HepG2 (cell line): ENCODE measurements at regions not wholly inside any gene's neighbourhood (a gene's known extent, or its start where the extent isn't known, plus 50 kb on each side); places are given as distances from the start of the nearest gene placed in this dataset.
A peak's percentile ranks its signal among the peaks of the same experiment; 100 is the strongest.
"Not testable (repeated sequence)": the region's sequence is repeated elsewhere in the genome, so short reads cannot be mapped to it uniquely, and the experiment has no call there.

ENCODE experiments used
- ATAC-seq: fragments of 200-7000 bp; cut with Tn5 transposase; 3 replicates; pipeline ENCODE4 v1.9.1; 2020; ENCODE audit warnings: mild to moderate bottlenecking, moderate library complexity
- BruUV-seq: library from RNA; stranded (reverse); fragments of 400-500 nt; replicated peaks from 2 replicates; lab custom pipeline; 2021; lab: Mats Ljungman, UMichigan
- CTCF ChIA-PET: fragments of 300-600 bp; formaldehyde crosslinking; extraction: SDS; loops from one replicate; lab custom pipeline; 2021; ENCODE audit warnings: low total read pairs, inconsistent platforms, low intra/inter-chr PET ratio; lab: Yijun Ruan, JAX
- POLR2A ChIA-PET: fragments of 350-600 bp; sonication (Branson Sonifier 250); formaldehyde crosslinking; loops from one replicate; lab custom pipeline; 2020; ENCODE audit warnings: antibody characterized with exemption, inconsistent platforms; lab: Yijun Ruan, JAX
- DNase-seq: peaks from one replicate; pipeline ENCODE4 v3.0.0-alpha.2; 2015; ENCODE audit warnings: low spot score
- FAIRE-seq: peaks from 3 replicates; lab custom pipeline; 2011; peaks lifted over from hg19 to GRCh38; lab: Jason Lieb, UNC
- H2AFZ ChIP-seq: one replicate; pipeline ENCODE4 v1.6.1; 2011; ENCODE audit warnings: low read length, inconsistent platforms
- H3K27ac ChIP-seq: fragments of 300-600 bp; 3 replicates; pipeline ENCODE4 v1.8.0; 2011; ENCODE audit warnings: mixed run types, mild to moderate bottlenecking, mixed read lengths, low read length, inconsistent platforms; ENCODE audit not compliant: insufficient read depth; ENCODE audit errors: extremely low read length
- H3K27me3 ChIP-seq, 2 experiments: fragments of 200-600 bp in 1 of 2; 2 replicates in 1 of 2; 3 replicates in 1 of 2; pipeline versions ENCODE4 v1.6.0 to v1.8.0; 2011; ENCODE audit warnings: low read length in 2 of 2, mild to moderate bottlenecking in 2 of 2, moderate library complexity in 2 of 2, inconsistent platforms in 1 of 2; ENCODE audit not compliant: insufficient read depth in 2 of 2, control insufficient read depth in 1 of 2
- H3K36me3 ChIP-seq, 2 experiments: fragments of 200-600 bp in 1 of 2; replicated peaks in 1 of 2; 2 replicates in 1 of 2; 3 replicates in 1 of 2; pipeline versions ENCODE4 v1.5.1 to v1.8.0; 2011; ENCODE audit warnings: low read length in 2 of 2, inconsistent platforms in 1 of 2; ENCODE audit not compliant: insufficient read depth in 2 of 2, control insufficient read depth in 1 of 2
- H3K4me1 ChIP-seq: 2 replicates; pipeline ENCODE4 v1.5.1; 2012; ENCODE audit warnings: low read length, inconsistent platforms; ENCODE audit not compliant: insufficient read depth
- H3K4me2 ChIP-seq: 2 replicates; pipeline ENCODE4 v1.6.0; 2011; ENCODE audit warnings: low read depth, low read length, inconsistent platforms
- H3K4me3 ChIP-seq, 3 experiments: fragments of 200-600 bp in 1 of 3; sonication (generic), shearing (Covaris generic) in 1 of 3; replicated peaks in 1 of 3; 2 replicates each; pipeline ENCODE4 v1.5.1; 2011 to 2016; ENCODE audit warnings: low read length in 3 of 3, inconsistent platforms in 2 of 3, low read depth in 2 of 3, mild to moderate bottlenecking in 2 of 3, control low read depth in 1 of 3, mixed read lengths in 1 of 3; ENCODE audit not compliant: insufficient read depth in 1 of 3
- H3K79me2 ChIP-seq: one replicate; pipeline ENCODE4 v1.6.1; 2011; ENCODE audit warnings: low read length, inconsistent platforms; ENCODE audit not compliant: insufficient read depth
- H3K9ac ChIP-seq: 2 replicates; pipeline ENCODE4 v1.6.0; 2011; ENCODE audit warnings: mild to moderate bottlenecking, low read depth, low read length, inconsistent platforms; ENCODE audit not compliant: insufficient read depth
- H3K9me3 ChIP-seq: 2 replicates; pipeline ENCODE4 v1.5.1; 2012; ENCODE audit warnings: mild to moderate bottlenecking, low read length
- H4K20me1 ChIP-seq: 2 replicates; pipeline ENCODE4 v1.6.0; 2011; ENCODE audit warnings: inconsistent platforms, mild to moderate bottlenecking, low read length, moderate library complexity; ENCODE audit not compliant: insufficient read depth
- CTCF ChIP-seq: sonication (generic); formaldehyde crosslinking; IDR thresholded peaks from 2 replicates; pipeline ENCODE4 v1.5.0; 2020; ENCODE audit warnings: mild to moderate bottlenecking, missing genetic modification reagents, moderate library complexity
- RAD21 ChIP-seq: fragments of 450-650 bp; formaldehyde crosslinking; IDR thresholded peaks from 2 replicates; pipeline ENCODE4 v1.5.0; 2020; ENCODE audit warnings: mild to moderate bottlenecking
- SMC3 ChIP-seq: IDR thresholded peaks from 2 replicates; pipeline ENCODE4 v1.6.1; 2011; ENCODE audit warnings: low read length, improper control_type of control experiment
- STAG1 ChIP-seq: sonication (generic); formaldehyde crosslinking; IDR thresholded peaks from 2 replicates; pipeline ENCODE4 v1.4.0; 2020; ENCODE audit warnings: missing genetic modification reagents
- WGBS: methylation state at CpG from one replicate; pipeline ENCODE4 v1.1.6; 2017; ENCODE audit warnings: low lambda C conversion rate; 5-methylcytosine and 5-hydroxymethylcytosine counted together
- in situ Hi-C: cut with HindIII; loops from 2 replicates; pipeline ENCODE4 v1.10.0; 2017; ENCODE audit warnings: low pct_unique_long_range_greater_than_20kb; ENCODE audit not compliant: extremely low pct_ligation_motif_present
- intact Hi-C: fragments of 100-400 bp; cut with micrococcal nuclease; formaldehyde crosslinking; loops from one replicate; pipeline ENCODE4 v1.10.0; 2022; ENCODE audit not compliant: unreplicated experiment

- FAIRE-seq, H3K9me3 ChIP-seq, H3K27me3 ChIP-seq, DNase-seq, in situ Hi-C loops, H3K4me2 ChIP-seq, H3K27ac ChIP-seq, intact Hi-C loops, H3K36me3 ChIP-seq, BruUV-seq, H3K9ac ChIP-seq, ATAC-seq, H4K20me1 ChIP-seq, H3K79me2 ChIP-seq, H2AFZ ChIP-seq, POLR2A ChIA-PET, CTCF ChIA-PET, H3K4me3 ChIP-seq, H3K4me1 ChIP-seq: not testable (repeated sequence)
- 73% methylated on average over 4 of the region's 6 CpGs for WGBS
- TF ChIP-seq SMC3 (peak; percentile 5; the same call in 1 of the 2 replicates), RAD21 (CRISPR knock-in tag) (0 out of 2 replicates have a peak, but pooled peaks have one; percentile 16), STAG1 (CRISPR knock-in tag) (peak; percentile 70), CTCF (CRISPR knock-in tag) (peak; percentile 16; the same call in 1 of the 2 replicates)
Measured at GRCh38 chr11:67859513-67860161, 144.3 kb downstream of the UNC93B1 start.

GRCh38 chr11:67850747-67851146 lies 153.2 kb downstream of the UNC93B1 start:
- H4K20me1 ChIP-seq, DNase-seq, BruUV-seq, in situ Hi-C loops, H3K4me1 ChIP-seq, CTCF ChIA-PET, H3K4me3 ChIP-seq, H3K9me3 ChIP-seq, H2AFZ ChIP-seq, intact Hi-C loops, POLR2A ChIA-PET, FAIRE-seq, H3K9ac ChIP-seq, ATAC-seq, H3K4me2 ChIP-seq, H3K27ac ChIP-seq, H3K79me2 ChIP-seq, H3K36me3 ChIP-seq: not testable (repeated sequence)
- peaks cover 0 to 11% of the 10 kb centered on the region in 2 experiments; a peak in 2 of 5 replicates for H3K27me3 ChIP-seq
- WGBS: 19% methylated on average over 7 of the region's 7 CpGs

GRCh38 chr11:67849766-67850165 lies 154.1 kb downstream of the UNC93B1 start:
- H3K4me3 ChIP-seq: not testable (repeated sequence)

More at GRCh38 chr11:67849766-67850165, 154.1 kb downstream of the UNC93B1 start:
- BruUV-seq, H3K79me2 ChIP-seq, CTCF ChIA-PET, H3K9ac ChIP-seq, POLR2A ChIA-PET, H2AFZ ChIP-seq, H3K36me3 ChIP-seq, intact Hi-C loops, in situ Hi-C loops, H3K9me3 ChIP-seq, H4K20me1 ChIP-seq, H3K27ac ChIP-seq, DNase-seq, H3K4me2 ChIP-seq, H3K4me1 ChIP-seq, ATAC-seq, FAIRE-seq: not testable (repeated sequence)
- 30% methylated on average over 4 of the region's 7 CpGs for WGBS
- H3K27me3 ChIP-seq: peaks cover 0 to 11% of the 10 kb centered on the region in 2 experiments; a peak in 2 of 5 replicates
